ENCODE measurements at regions not wholly inside any gene's neighbourhood (a gene's known extent, or its start where the extent isn't known, plus 50 kb on each side); places are given as distances from the start of the nearest gene placed in this dataset.

DNA sequence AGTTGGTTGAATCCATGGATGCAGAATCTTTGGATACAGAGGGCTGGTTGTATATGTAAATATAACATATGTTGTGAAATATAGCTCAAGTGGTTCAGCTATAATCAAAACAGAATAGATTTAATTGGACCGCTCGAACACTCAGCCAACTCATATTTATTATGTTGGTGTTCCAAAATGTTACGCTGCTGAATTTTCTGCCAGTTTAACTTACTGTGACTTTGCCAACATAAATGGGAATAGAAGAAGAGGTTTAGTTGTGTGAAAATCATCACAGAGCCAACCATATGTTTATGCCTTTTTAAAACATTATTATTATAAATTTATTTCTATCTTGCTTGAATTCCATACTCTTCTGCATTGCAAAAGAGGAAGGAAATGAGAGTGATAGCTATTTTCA lies 178.2 kb upstream of the FBXL7 start:
- WGBS, 2 donors: 61 to 95% methylated on average over 3 of the region's 3 CpGs
- TF ChIP-seq POLR2A (IDR thresholded peaks at IDR 0.05): no peak
- H3K4me3 ChIP-seq: no peak overlapping the region
- H3K36me3 ChIP-seq: no peaks in the 10 kb centered on the region
- H3K9me3 ChIP-seq: no peaks in the 10 kb centered on the region
- no peaks in the 10 kb centered on the region for H3K27me3 ChIP-seq
- H3K4me1 ChIP-seq: no peaks in the 10 kb centered on the region
- H3K27ac ChIP-seq: no peak overlapping the region
- intact Hi-C loops (cut with DNase I): no loop called here
- no peak for DNase-seq

DNA sequence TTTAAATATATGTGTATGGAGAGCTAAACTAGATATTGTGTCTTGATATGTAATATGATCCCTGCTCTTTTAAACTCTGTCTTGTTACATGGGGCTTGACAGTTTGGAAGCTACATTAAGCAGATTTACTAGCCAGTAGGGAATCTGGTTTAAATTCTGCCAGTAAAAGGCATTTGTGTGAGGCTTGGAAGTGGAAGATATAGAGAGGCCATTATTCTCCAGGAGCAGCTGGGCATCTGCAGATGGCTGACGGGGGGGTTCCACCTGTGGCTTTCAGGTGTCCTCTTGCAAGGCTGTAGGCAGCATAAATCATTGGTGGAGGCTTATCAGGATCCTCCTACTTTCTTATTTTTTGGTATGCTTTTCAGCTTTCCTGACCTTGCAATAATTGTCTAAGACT lies 179.1 kb upstream of the FBXL7 start:
- Histone ChIP-seq H3K4me3 (no peak overlapping the region), H3K4me1 (no peaks in the 10 kb centered on the region), H3K36me3 (no peaks in the 10 kb centered on the region), H3K27me3 (no peaks in the 10 kb centered on the region), H3K9me3 (no peaks in the 10 kb centered on the region), H3K27ac (no peak overlapping the region)
- 80 to 88% methylated on average over 1 of the region's 1 CpG for WGBS, 2 donors
- no peak for DNase-seq
- intact Hi-C loops (cut with DNase I): no loop called here
- TF ChIP-seq, protein P1, sequence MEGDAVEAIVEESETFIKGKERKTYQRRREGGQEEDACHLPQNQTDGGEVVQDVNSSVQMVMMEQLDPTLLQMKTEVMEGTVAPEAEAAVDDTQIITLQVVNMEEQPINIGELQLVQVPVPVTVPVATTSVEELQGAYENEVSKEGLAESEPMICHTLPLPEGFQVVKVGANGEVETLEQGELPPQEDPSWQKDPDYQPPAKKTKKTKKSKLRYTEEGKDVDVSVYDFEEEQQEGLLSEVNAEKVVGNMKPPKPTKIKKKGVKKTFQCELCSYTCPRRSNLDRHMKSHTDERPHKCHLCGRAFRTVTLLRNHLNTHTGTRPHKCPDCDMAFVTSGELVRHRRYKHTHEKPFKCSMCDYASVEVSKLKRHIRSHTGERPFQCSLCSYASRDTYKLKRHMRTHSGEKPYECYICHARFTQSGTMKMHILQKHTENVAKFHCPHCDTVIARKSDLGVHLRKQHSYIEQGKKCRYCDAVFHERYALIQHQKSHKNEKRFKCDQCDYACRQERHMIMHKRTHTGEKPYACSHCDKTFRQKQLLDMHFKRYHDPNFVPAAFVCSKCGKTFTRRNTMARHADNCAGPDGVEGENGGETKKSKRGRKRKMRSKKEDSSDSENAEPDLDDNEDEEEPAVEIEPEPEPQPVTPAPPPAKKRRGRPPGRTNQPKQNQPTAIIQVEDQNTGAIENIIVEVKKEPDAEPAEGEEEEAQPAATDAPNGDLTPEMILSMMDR (IDR thresholded peaks at IDR 0.05): no peak
- no peak for TF ChIP-seq POLR2A (IDR thresholded peaks at IDR 0.05)

- intact Hi-C loops (cut with DNase I): no loop called here
- H3K27me3 ChIP-seq: no peaks in the 10 kb centered on the region
- no peak for DNase-seq
- no peaks in the 10 kb centered on the region for H3K9me3 ChIP-seq
- TF ChIP-seq, protein P1 (IDR thresholded peaks at IDR 0.05): no peak
- TF ChIP-seq POLR2A (IDR thresholded peaks at IDR 0.05): no peak
- WGBS, 2 donors: 49 to 55% methylated on average over 2 of the region's 2 CpGs
- no peaks in the 10 kb centered on the region for H3K36me3 ChIP-seq
- H3K27ac ChIP-seq: no peak overlapping the region
- no peak overlapping the region for H3K4me3 ChIP-seq
- no peaks in the 10 kb centered on the region for H3K4me1 ChIP-seq
These were observed 194.8 kb upstream of the FBXL7 start for GRCh38 chr5:15304914-15305834.

GRCh38 chr5:15304066-15304731 lies 195.8 kb upstream of the FBXL7 start:
- H3K9me3 ChIP-seq: no peaks in the 10 kb centered on the region
- H3K36me3 ChIP-seq: no peaks in the 10 kb centered on the region
- whole genome bisulfite sequencing, 2 donors: 78% methylated on average over 2 of the region's 2 CpGs; no CpG with 5 or more reads in 1 of the 2 donors
- TF ChIP-seq, protein P1 (IDR thresholded peaks at IDR 0.05): no peak
- no peak for TF ChIP-seq POLR2A (IDR thresholded peaks at IDR 0.05)
- intact Hi-C loops (cut with DNase I): no loop called here
- no peaks in the 10 kb centered on the region for H3K27me3 ChIP-seq
- no peaks in the 10 kb centered on the region for H3K4me1 ChIP-seq
- no peak for DNase-seq
- H3K27ac ChIP-seq: no peak overlapping the region
- no peak overlapping the region for H3K4me3 ChIP-seq

- 74 to 79% methylated on average over 5 of the region's 5 CpGs for WGBS, 2 donors
- Histone ChIP-seq H3K9me3 (no peaks in the 10 kb centered on the region), H3K36me3 (no peaks in the 10 kb centered on the region), H3K4me1 (no peaks in the 10 kb centered on the region), H3K27ac (no peak overlapping the region), H3K4me3 (no peak overlapping the region), H3K27me3 (no peaks in the 10 kb centered on the region)
- TF ChIP-seq, protein P1 (IDR thresholded peaks at IDR 0.05): no peak
- no peak for TF ChIP-seq POLR2A (IDR thresholded peaks at IDR 0.05)
- intact Hi-C loops (cut with DNase I): no loop called here
- no peak for DNase-seq
These were observed 199.8 kb upstream of the FBXL7 start for GRCh38 chr5:15300141-15300540.

Measured in esophagus squamous epithelium (tissue), 5 donors.